Smooth muscle cell (in vitro differentiated cells): ENCODE measurements at regions not wholly inside any gene's neighbourhood (a gene's known extent, or its start where the extent isn't known, plus 50 kb on each side); places are given as distances from the start of the nearest gene placed in this dataset.

Experiments
- DNase-seq: peaks from one replicate; lab custom pipeline; 2025; ENCODE audit not compliant: unreplicated experiment; lab: John Stamatoyannopoulos, UW
- H2AFZ ChIP-seq: fragments of 200-600 bp; sonication (generic); 2 replicates; pipeline ENCODE4 v1.6.0; 2016; ENCODE audit warnings: antibody characterized with exemption, low read depth, mild to moderate bottlenecking
- H3F3A ChIP-seq: fragments of 200-600 bp; sonication (generic); 2 replicates; pipeline ENCODE4 v1.6.0; 2017; ENCODE audit warnings: antibody characterized with exemption, low read depth
- H3K27ac ChIP-seq: fragments of 200-600 bp; sonication (generic); 2 replicates; pipeline ENCODE4 v1.5.1; 2016; ENCODE audit warnings: low read depth, mild to moderate bottlenecking
- H3K27me3 ChIP-seq: fragments of 200-600 bp; sonication (generic); 2 replicates; pipeline ENCODE4 v1.6.1; 2016; ENCODE audit warnings: low read depth, mild to moderate bottlenecking
- H3K36me3 ChIP-seq: fragments of 200-600 bp; sonication (generic); 2 replicates; pipeline ENCODE4 v1.5.1; 2016; ENCODE audit warnings: low read depth
- H3K4me1 ChIP-seq: fragments of 200-600 bp; sonication (generic); 2 replicates; pipeline ENCODE4 v1.5.1; 2016; ENCODE audit warnings: low read depth
- H3K4me2 ChIP-seq: fragments of 200-600 bp; sonication (generic); 2 replicates; pipeline ENCODE4 v1.6.0; 2016; ENCODE audit warnings: mild to moderate bottlenecking
- H3K4me3 ChIP-seq: fragments of 200-600 bp; sonication (generic); 2 replicates; pipeline ENCODE4 v1.5.1; 2016; ENCODE audit warnings: mild to moderate bottlenecking
- H3K79me2 ChIP-seq: fragments of 200-600 bp; sonication (generic); 2 replicates; pipeline ENCODE4 v1.6.0; 2016; ENCODE audit warnings: low read depth, mild to moderate bottlenecking
- H3K9ac ChIP-seq: fragments of 200-600 bp; sonication (generic); 2 replicates; pipeline ENCODE4 v1.6.0; 2016; ENCODE audit warnings: low read depth
- H3K9me3 ChIP-seq: fragments of 200-600 bp; sonication (generic); replicated peaks from 2 replicates; pipeline ENCODE4 v1.5.1; 2016; ENCODE audit warnings: low read depth
- H4K20me1 ChIP-seq: fragments of 200-600 bp; sonication (generic); 2 replicates; pipeline ENCODE4 v1.6.0; 2016; ENCODE audit warnings: low read depth
- WGBS: methylation state at CpG from one replicate; pipeline ENCODE4 v1.1.7; 2016; ENCODE audit warnings: low lambda C conversion rate; 5-methylcytosine and 5-hydroxymethylcytosine counted together
- TF ChIP-seq, protein P1 (sequence below): fragments of 200-600 bp; sonication (generic); IDR thresholded peaks from 2 replicates; pipeline ENCODE4 v1.5.1; 2017; ENCODE audit warnings: borderline replicate concordance, mild to moderate bottlenecking, antibody characterized with exemption; ENCODE audit not compliant: insufficient read depth, poor library complexity, severe bottlenecking

DNA sequence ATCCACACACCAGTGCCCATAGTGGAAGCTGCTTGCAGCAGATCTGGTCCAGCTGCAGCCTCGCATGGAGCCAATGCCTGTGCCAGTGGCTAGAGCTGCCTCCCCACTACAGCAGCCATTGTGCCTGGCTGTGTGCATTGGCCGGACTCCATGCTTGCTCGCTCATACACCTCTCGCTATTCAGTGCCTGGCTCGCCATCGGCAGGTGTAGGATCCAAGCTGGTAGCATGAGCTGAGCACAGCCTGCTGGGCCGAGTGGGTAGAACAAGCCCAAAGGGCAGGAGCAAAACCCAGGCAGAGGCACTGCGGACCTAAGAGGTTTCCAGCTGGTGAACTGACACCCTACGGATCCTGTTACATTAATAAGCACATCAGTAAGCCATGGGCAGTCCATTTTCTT is 1184.1 kb downstream of the AMY1C start:
- H3K9ac ChIP-seq = no peak overlapping the region
- H4K20me1 ChIP-seq = no peaks in the 10 kb centered on the region
- no peak overlapping the region for H3K4me2 ChIP-seq
- H3K27ac ChIP-seq = no peak overlapping the region
- H2AFZ ChIP-seq = no peak overlapping the region
- H3K4me1 ChIP-seq = no peaks in the 10 kb centered on the region
- no peaks in the 10 kb centered on the region for H3K27me3 ChIP-seq
- no peaks in the 10 kb centered on the region for H3F3A ChIP-seq
- no peaks in the 10 kb centered on the region for H3K79me2 ChIP-seq
- no peak for DNase-seq
- no peak overlapping the region for H3K4me3 ChIP-seq
- 90% methylated on average over 9 of the region's 9 CpGs for WGBS
- H3K36me3 ChIP-seq = no peaks in the 10 kb centered on the region
- H3K9me3 ChIP-seq = no peaks in the 10 kb centered on the region
- TF ChIP-seq, protein P1, sequence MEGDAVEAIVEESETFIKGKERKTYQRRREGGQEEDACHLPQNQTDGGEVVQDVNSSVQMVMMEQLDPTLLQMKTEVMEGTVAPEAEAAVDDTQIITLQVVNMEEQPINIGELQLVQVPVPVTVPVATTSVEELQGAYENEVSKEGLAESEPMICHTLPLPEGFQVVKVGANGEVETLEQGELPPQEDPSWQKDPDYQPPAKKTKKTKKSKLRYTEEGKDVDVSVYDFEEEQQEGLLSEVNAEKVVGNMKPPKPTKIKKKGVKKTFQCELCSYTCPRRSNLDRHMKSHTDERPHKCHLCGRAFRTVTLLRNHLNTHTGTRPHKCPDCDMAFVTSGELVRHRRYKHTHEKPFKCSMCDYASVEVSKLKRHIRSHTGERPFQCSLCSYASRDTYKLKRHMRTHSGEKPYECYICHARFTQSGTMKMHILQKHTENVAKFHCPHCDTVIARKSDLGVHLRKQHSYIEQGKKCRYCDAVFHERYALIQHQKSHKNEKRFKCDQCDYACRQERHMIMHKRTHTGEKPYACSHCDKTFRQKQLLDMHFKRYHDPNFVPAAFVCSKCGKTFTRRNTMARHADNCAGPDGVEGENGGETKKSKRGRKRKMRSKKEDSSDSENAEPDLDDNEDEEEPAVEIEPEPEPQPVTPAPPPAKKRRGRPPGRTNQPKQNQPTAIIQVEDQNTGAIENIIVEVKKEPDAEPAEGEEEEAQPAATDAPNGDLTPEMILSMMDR = no peak

DNA sequence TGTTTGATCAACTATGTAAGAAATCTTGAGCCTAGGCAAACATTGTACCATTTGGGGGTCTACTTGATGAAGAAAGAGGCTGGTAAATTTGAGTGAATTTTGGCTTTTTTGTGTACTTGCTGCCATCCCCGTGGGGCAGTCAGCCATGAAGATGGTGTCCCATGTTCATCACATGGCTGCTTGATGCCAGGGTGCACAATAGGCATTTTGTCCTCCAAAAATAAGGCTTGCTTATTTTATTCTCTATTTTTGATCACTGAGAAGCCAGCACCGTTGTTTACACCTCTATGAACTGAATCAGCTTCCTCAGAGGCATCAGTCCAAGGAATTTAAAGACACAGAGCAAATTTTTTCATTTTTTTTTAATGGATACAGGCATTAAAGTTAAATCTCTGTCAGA is 1195.7 kb downstream of the AMY1C start:
- TF ChIP-seq, protein P1 = no peak
- Histone ChIP-seq H3K27me3 (no peaks in the 10 kb centered on the region), H3K4me1 (no peaks in the 10 kb centered on the region), H3K4me3 (no peak overlapping the region), H3K79me2 (no peaks in the 10 kb centered on the region), H3K4me2 (no peak overlapping the region), H3K9me3 (no peaks in the 10 kb centered on the region), H3F3A (no peaks in the 10 kb centered on the region), H2AFZ (no peak overlapping the region), H3K9ac (no peak overlapping the region), H3K27ac (no peak overlapping the region), H4K20me1 (no peaks in the 10 kb centered on the region), H3K36me3 (no peaks in the 10 kb centered on the region)
- DNase-seq = no peak
- 50% methylated on average over 2 of the region's 2 CpGs for WGBS

DNA sequence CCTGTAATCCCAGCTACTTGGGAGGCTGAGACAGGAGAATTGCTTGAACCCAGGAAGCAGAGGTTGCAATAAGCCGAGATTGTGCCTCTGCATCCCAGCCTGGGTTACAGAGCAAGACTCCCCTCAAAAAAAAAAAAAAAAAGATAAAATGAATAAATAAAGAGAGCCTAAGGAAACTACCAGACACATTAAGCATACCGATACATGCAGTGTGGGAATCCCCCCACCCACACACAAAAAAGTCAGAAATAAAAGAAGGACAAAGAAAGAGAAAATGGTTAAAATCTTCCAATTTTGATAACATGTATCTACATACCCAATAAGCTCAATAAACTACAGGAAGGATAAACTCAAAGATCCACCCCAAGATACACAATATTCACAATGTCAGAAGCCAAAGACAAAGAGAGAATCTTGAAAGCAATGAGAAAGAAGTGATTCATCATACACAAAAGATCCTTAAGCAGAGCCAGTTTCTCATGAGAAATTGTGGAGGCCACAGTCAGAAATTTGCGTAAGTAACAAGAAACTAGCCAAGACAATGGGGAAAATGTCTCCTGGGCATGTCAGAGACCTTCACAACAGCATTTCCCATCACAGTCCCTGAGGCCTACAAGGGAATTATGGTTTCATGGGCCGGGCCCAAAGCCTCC is 1197.0 kb downstream of the AMY1C start:
- no peak for DNase-seq
- Histone ChIP-seq H3F3A (no peaks in the 10 kb centered on the region), H4K20me1 (no peaks in the 10 kb centered on the region), H3K79me2 (no peaks in the 10 kb centered on the region), H3K4me1 (no peaks in the 10 kb centered on the region), H3K4me2 (no peak overlapping the region), H3K9ac (no peak overlapping the region), H3K36me3 (no peaks in the 10 kb centered on the region), H2AFZ (no peak overlapping the region), H3K4me3 (no peak overlapping the region), H3K27me3 (no peaks in the 10 kb centered on the region), H3K9me3 (no peaks in the 10 kb centered on the region), H3K27ac (no peak overlapping the region)
- 77% methylated on average over 4 of the region's 4 CpGs for WGBS
- TF ChIP-seq, protein P1 = no peak

DNA sequence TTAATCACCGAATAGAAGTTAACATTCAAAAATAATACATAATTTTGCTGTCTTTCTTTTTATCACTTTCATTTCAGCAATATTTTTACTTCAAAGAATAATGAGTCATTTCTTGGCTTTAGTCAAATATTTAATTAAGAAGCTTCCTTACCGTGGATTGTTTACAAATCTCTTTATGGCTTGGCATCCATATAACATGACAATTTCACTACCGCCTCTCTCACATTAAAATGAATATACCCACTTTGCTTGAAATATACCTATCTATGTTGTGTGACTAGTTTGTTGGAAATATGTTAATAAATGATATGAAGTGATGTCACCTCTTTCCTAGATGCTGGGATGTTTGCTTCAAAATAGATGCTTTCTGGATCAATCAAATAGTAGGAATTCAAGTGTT is 1203.9 kb downstream of the AMY1C start:
- no peaks in the 10 kb centered on the region for H3K4me1 ChIP-seq
- H3K27me3 ChIP-seq = no peaks in the 10 kb centered on the region
- H3K9ac ChIP-seq = no peak overlapping the region
- DNase-seq = no peak
- H3K79me2 ChIP-seq = no peaks in the 10 kb centered on the region
- no peak overlapping the region for H3K4me2 ChIP-seq
- WGBS = 89% methylated on average over 3 of the region's 3 CpGs
- H3F3A ChIP-seq = no peaks in the 10 kb centered on the region
- H2AFZ ChIP-seq = no peak overlapping the region
- H4K20me1 ChIP-seq = no peaks in the 10 kb centered on the region
- no peak overlapping the region for H3K4me3 ChIP-seq
- no peaks in the 10 kb centered on the region for H3K9me3 ChIP-seq
- H3K36me3 ChIP-seq = no peaks in the 10 kb centered on the region
- H3K27ac ChIP-seq = no peak overlapping the region
- TF ChIP-seq, protein P1 = no peak
